ENCODE measurements at regions not wholly inside any gene's neighbourhood (a gene's known extent, or its start where the extent isn't known, plus 50 kb on each side); places are given as distances from the start of the nearest gene placed in this dataset.

DNA sequence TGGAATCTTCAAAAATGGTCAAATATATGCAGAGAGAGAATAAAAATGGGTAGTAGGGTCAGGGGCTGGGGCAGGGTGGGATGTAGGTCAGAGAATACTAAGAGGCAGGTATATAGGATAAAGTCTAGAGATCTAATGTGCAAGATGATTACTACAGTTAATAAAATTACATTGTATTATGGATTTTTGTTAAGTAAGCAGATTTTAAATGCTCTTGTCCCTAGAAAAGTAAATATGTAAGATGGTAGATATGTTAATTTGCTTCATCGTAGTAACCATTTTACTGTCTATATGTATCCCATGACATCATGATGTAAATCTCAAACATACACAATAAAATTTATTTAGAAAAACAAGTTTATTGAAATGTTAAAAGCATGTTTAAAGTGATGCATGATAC lies 1051.4 kb downstream of the AGBL1 start:
- no peak for DNase-seq (ENCODE audit: extremely low read depth, low read depth)
- H3K4me3 ChIP-seq (replicated peaks; ENCODE audit: low read depth, low read length) = no peak overlapping the region
- TF ChIP-seq, protein P1, sequence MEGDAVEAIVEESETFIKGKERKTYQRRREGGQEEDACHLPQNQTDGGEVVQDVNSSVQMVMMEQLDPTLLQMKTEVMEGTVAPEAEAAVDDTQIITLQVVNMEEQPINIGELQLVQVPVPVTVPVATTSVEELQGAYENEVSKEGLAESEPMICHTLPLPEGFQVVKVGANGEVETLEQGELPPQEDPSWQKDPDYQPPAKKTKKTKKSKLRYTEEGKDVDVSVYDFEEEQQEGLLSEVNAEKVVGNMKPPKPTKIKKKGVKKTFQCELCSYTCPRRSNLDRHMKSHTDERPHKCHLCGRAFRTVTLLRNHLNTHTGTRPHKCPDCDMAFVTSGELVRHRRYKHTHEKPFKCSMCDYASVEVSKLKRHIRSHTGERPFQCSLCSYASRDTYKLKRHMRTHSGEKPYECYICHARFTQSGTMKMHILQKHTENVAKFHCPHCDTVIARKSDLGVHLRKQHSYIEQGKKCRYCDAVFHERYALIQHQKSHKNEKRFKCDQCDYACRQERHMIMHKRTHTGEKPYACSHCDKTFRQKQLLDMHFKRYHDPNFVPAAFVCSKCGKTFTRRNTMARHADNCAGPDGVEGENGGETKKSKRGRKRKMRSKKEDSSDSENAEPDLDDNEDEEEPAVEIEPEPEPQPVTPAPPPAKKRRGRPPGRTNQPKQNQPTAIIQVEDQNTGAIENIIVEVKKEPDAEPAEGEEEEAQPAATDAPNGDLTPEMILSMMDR (IDR thresholded peaks at IDR 0.05; ENCODE audit: low read depth, low read length, missing control alignments) = no peak

DNA sequence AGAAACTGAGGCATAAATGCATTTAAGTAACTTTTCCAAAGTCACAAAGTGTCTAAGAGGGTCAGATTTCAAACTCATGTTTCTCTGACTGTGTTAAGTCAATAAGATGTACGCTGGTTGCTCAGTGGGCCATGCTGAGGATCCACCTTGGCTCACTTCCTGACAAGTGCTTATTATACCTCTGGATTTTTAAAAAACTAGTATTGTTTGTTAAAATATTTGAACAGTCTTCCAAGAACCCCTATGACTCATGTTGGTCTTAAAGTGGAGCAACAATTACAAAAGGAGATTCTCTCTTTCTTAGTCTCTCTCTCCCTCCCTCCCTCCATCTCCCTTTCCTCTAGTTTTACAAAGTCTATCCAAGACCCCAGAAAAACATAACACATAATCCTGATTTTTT lies 1050.2 kb downstream of the AGBL1 start:
- no peak overlapping the region for H3K4me3 ChIP-seq (replicated peaks; ENCODE audit: low read depth, low read length)
- TF ChIP-seq, protein P1 (IDR thresholded peaks at IDR 0.05; ENCODE audit: low read depth, low read length, missing control alignments) = no peak
- no peak for DNase-seq (ENCODE audit: extremely low read depth, low read depth)

DNA sequence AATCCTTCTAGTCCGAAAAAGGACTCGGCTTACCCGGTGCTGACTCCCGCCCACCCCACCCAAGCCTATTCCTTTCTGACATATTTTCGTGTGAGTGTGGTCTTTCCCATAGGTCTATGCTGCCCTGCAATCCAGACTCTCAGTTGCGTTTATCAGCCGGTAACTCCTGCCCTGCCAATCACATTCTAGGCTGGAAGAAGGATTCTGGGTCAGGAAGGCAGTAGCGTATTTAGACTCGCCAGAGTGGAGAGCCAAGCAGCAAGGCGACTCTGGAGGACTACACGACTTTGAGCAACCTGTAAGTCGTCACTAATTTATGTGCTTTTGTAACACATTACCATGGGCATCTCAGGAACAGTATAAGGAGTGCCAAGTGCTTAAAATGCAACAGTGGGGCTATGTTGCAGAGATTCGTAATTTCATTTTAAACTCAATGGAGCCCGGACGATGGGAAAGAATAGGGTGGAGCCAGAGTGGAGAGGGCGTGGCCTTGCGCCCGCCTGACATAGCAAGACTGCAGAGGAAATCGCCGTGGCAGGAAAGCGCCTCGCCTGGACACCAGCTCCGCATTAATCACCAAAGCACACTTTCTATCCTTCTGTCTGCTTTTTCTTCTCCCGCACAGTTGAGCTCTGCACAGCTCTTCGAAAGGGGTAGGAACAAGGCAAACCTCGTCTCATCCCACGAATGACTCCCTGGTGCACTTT lies 1044.2 kb downstream of the AGBL1 start:
- TF ChIP-seq, protein P1 (IDR thresholded peaks at IDR 0.05; ENCODE audit: low read depth, low read length, missing control alignments) = no peak
- no peak overlapping the region for H3K4me3 ChIP-seq (replicated peaks; ENCODE audit: low read depth, low read length)
- no peak for DNase-seq (ENCODE audit: extremely low read depth, low read depth)

DNA sequence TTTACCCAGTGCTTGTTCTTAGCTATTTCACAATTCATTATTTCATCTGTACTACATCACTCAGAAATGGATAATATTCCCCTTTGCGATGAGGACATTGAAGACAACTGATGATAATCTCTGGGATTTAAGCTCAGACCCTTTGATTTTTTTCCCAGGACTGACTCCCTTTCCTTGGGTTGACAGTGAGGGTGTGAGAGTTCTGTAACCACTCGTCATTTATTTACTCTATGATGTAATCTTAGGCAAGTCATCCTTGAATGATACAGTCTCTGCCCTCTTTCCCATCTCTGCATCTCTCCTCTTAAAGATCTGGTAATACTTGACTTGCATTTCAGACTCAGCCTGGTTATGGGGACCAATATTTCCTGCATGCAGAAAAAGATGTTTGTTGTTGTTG lies 1041.7 kb downstream of the AGBL1 start:
- DNase-seq (ENCODE audit: extremely low read depth, low read depth) = no peak
- TF ChIP-seq, protein P1 (IDR thresholded peaks at IDR 0.05; ENCODE audit: low read depth, low read length, missing control alignments) = no peak
- no peak overlapping the region for H3K4me3 ChIP-seq (replicated peaks; ENCODE audit: low read depth, low read length)

DNA sequence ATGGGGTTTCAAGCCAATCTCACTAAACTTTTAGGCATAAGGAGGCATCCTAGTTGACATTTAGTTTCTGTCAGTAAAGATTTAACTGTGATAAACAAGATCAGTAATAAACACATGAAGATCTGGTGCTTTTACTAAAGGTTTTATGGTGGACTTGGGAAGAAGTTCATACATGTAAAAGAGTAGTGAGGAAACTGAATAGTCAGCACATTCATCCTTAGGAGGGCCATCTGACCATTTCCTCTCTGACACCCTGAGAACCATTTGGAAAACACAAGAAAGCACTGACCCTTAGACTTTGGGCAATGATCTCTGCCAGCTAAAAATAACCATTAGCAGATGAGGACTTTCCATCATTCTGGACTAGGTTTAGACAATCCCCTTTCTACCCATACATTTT lies 1040.9 kb downstream of the AGBL1 start:
- DNase-seq (ENCODE audit: extremely low read depth, low read depth) = no peak
- TF ChIP-seq, protein P1 (IDR thresholded peaks at IDR 0.05; ENCODE audit: low read depth, low read length, missing control alignments) = no peak
- H3K4me3 ChIP-seq (replicated peaks; ENCODE audit: low read depth, low read length) = no peak overlapping the region

DNA sequence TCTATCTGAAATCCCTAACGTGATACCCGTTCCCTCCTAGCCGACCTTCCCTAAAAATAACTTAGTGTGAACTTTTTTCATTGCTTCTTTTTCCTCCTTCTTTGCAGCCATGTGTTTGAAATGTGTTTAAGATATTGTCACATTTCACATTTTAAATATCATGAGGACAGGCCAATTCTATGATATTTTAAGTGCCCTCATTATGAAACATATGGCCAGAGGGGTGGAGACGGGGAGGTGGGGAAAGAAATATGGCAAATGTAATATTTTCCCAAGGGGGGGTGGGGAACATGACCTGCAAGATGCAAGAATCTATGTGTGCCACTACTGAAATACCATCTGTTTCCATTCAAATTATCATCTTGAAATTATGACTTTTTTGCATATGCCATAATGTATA lies 1039.2 kb downstream of the AGBL1 start:
- H3K4me3 ChIP-seq (replicated peaks; ENCODE audit: low read depth, low read length) = no peak overlapping the region
- DNase-seq (ENCODE audit: extremely low read depth, low read depth) = no peak
- TF ChIP-seq, protein P1 (IDR thresholded peaks at IDR 0.05; ENCODE audit: low read depth, low read length, missing control alignments) = no peak

DNA sequence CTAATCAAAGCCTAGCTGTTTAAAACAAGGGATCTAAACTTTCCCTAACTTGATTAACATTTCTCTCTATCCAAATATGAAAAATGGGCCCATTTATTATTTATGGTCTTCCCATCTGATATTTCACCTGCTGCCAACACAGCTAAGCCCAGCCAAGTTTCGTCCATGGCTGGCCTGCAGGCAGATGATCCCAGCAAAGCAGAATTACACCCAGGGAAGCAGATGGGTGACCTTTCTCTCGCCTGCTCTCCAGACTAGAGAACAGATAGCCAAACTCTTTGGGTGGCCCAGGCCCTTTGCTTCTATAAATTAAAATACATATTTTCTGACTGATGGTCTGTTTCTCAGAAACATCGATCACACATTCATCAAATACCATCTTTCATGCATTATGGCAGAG lies 1038.8 kb downstream of the AGBL1 start:
- no peak for DNase-seq (ENCODE audit: extremely low read depth, low read depth)
- TF ChIP-seq, protein P1 (IDR thresholded peaks at IDR 0.05; ENCODE audit: low read depth, low read length, missing control alignments) = no peak

More for the DNA sequence above, 1038.8 kb downstream of the AGBL1 start:
- no peak overlapping the region for H3K4me3 ChIP-seq (replicated peaks; ENCODE audit: low read depth, low read length)
